Activated naive CD4-positive, alpha-beta T cell treated with anti-CD3 and anti-CD28 coated beads, Interleukin-2, amount 50 U/mL, for 16 hours (primary cell): ENCODE measurements at regions not wholly inside any gene's neighbourhood (a gene's known extent, or its start where the extent isn't known, plus 50 kb on each side); places are given as distances from the start of the nearest gene placed in this dataset.
"Not testable (repeated sequence)": the region's sequence is repeated elsewhere in the genome, so short reads cannot be mapped to it uniquely, and the experiment has no call there.

ENCODE experiments used
- DNase-seq: peaks from one replicate; pipeline ENCODE4 v3.0.0-alpha.2; 2020

DNA sequence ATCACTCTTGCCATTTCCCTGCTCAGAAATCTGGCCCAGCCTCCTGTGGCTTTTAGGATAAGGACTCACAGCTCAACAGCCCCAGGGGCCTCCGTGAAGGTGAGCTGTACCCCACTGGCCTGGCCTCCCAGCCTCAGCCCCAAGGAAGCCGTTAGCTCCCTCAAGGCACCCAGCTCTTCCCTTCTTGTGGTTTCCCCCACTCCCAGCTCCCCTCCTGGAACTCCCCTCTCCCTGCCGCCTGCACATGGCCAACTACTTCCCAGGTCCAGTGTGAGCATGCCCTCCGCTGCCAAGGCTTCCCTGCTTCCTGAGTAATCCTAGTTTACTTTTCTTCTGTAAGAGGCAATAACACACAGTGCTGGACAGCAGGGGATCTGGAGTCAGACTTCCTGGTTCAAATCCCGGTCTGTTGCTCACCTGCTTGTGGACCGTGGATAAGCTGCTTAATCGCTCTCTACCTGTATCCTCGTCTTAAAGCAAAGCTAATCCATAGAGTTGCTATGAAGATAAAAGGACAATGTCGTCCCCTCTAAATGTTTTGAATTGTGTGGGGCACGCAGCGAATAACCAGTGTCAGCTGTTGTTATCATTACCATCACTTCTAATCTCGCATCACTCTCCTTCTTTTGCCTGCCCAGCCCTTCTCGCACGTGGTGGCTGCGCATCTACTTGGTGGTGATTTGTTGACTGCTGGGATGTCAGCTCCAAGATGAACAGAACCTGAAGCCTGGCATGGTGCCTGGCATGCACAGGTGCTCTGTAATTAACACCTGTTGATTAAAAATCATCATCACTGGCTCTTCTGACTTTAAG, 86.6 kb downstream of the C5orf15 start:
- DNase-seq, result no peak

DNA sequence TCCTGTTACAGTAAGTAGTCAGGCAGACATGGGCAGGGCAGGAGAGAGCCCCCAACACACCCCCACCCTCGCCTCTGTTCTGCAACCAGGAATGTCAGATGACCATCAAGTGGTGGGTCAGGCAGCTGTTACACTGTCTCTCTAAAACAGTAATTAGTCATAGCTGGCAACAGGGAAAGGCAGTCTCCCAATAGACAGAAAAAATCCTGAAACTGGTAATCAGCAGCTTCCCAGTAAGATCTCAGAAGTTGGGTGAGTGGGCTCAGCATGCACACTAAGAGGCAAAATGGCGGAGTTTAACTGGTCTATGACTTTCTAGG, 90.2 kb downstream of the C5orf15 start:
- DNase-seq, result no peak

DNA sequence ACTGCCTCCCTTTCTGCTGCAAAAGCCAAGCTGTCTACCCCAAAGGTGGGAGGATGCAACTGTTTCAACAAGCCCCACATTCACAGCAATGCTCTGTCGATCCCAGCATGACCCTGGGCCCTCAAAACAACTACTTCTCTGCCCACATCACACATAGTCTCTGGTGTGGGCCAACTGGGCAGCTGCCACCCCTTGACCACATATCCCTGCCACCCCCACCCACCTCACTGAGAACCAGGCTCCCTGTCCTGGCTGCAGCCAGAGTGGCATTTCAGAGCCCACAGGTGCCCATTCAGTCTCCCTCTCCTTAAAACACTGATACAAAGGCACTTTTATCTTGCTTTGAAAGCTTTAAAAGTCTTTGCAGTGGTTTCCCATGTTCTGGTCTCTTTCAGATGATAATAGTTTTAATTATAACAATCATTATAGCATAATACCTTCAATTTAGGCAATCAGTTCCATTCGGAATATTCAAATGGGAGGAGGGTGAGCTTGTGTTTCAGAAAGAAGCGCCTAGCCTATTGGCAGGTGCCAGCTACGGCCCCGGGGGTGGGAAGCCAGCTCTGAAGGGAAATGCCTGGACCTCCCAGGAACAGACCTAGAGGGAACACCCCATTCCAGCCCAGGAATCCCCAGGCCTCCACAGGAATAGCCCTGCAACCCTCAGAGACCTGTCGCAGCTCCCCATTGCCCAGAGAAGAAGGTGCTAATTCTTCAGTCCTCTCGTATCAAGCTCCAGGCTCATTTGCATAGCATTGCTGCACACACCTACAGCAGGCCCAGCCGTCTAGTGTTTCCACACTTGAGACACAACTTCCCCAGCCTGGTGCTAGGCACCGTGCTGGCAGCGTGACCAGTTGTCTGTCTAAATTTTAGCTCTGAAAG, 90.8 kb downstream of the C5orf15 start:
- DNase-seq, result no peak

DNA sequence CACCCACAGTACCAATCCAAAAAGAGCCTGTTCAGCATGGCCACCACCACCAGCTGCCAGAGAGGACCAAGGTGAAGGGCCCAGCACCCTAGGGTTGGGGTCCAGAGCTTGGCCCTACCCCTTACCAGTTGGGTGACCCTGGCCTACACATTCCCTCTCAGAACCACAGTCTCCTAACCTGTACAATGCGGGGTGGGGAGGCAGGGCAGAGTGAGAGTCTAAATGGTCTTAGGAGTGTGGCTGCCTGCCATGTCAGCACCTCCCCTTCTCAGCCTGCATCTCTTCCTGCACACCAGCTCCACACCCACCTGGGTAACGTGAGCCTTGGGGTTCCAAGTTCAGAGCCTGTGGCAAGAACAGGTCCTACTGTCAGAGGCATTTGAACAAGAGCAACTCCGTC, 92.2 kb downstream of the C5orf15 start:
- DNase-seq, result no peak

DNA sequence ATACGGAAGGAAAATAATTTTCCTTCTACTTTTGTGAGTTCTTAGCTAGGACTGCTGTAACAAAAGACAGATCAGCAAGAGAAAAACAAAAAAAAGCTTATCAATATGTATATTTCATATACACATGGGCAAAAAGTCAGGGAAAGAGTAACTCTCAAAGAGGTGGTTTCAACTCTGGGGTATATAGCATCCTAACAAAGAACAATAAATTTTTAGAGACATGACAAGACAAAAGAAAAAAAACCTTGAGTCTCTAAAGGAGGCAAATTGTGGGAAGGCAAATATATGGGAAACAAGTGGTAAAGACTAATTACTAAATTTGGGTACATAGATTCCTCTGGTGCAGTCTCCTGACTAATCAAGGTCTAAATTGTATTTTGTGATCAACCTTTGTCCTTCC, 93.2 kb downstream of the C5orf15 start:
- DNase-seq, result no peak

DNA sequence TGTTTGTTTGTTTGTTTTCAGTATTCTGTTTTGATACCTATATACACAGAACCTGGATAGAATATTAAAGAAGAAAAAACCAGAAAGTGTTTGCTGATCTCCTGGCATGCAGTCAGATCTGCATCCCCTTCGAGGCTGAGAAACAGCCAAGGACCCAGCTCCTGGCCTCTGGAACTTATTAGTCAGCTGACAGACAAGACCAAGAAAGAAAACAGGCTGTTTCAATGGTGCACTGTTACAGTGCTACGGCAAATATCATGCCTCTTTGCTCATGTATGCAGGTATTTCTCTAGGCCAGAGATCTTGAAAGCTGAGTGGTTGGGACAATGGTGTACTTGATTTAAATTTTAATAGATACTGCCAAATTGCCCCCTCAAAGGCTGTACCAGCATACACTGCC, 95.0 kb downstream of the C5orf15 start:
- DNase-seq, result no peak

DNA sequence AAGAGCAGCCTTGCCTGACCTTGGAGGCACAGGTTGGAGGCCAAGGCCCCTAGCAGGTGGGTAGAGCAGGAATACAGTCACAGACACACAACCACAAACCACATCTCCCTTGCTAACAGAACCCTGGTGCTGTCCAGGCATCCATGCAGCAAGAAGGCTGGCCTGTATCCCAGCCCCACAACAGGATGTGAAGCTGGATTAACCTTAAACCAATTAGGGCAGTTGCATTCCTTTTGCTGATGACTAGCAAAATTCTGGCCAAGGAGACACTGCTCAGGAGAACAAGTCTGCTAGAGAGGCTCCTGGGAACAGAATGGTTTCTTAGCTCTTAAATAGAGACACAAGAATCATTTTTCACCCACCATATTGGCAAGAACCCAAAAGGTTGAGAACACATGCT, 97.8 kb downstream of the C5orf15 start:
- no peak for DNase-seq

DNA sequence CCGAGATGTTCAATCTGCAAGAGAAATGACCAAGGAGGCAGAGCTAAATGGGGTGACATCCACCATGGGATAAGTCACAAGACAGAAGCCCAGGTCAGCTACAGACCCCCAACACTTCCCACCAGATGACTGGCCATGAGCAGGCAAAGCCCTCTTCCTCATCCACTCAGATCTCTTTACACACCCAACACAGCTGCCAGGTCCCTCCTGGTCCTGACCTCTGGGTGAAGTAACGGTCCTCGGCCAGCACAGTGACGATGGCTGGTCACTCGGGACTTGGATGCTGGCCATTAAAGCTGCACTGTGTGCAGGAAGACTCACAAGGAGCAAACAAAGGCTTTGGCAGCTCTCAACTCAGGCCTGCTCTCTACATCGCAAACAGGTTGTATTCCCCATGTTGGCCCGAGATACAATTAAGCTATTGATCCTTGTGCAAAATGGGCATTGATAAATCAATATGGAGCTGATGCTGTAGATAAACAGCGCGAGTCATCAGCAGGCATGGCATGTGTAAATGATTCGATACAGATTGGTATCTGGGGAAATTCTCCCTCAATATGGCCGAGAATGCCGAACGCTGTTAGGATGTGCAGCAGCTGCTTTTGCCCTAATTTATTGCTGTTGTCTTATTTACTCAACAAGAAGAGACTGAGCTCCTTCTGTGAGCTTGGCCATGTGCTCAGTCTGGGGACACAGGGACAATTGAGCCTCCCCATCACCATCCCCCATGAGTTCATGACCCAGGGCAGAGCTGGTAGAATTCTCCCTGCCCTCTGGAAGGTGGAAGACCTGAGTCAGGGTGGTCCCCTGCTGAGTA, 98.7 kb downstream of the C5orf15 start:
- no peak for DNase-seq

DNA sequence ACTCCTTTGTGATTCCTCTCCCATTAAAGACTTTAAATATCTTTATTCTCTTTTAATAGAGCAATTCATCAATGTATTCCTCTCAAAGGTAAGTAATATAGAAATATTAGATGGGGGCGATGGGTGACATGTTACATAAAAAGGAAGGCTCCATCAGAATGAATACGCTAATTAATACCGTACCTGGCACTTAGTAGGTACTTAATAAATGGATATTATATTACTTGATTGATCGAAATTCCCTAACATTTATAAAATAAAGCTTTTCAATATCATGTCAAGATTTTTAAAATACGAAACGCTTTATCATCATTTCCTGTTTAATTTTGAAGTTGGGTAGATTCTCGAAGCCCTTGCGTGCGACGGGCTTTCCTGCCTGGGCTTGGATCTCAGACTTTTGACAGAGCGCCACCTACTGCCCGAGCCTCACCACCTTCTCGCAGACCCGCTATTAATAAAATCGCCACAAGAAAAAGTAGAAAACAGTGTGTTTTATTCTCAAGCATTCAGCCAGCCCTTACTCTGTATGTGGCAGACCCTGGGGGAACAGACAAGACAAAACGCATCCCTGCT, 99.4 kb downstream of the C5orf15 start:
- peak; percentile 84 for DNase-seq

DNA sequence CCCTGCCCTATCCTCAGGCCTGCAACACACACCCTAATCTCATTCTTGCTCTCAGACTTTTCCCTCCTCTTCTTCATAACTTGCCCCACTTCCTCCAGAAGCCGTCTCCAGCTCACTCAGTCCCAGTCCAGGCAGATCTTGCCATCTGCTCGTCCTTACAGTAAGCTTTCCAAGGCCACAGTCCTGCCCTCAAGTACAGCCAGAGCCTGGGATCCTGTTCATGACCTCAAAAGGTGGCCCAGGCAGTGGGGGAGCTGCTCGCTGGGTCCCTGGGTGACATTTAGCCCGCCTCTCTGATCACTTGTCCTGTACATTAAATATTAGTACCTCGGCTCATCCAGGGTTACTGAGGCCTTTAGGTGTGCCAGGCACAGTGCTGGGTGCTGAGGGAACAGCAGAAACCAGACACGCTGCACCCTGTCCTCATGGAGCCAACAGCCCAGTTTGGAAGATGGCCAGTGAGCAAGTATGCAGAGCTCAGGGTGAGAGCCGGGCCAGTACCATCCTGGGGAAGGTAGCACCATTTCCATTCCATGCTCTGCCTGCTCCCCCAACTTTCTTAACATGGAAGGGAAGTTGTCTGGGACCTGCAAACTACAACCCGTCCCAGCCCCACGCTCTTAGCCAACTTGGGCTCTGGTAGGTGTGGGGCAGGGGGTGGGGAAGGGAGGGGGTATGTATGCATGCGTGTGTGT, 100.4 kb downstream of the C5orf15 start:
- no peak for DNase-seq

DNA sequence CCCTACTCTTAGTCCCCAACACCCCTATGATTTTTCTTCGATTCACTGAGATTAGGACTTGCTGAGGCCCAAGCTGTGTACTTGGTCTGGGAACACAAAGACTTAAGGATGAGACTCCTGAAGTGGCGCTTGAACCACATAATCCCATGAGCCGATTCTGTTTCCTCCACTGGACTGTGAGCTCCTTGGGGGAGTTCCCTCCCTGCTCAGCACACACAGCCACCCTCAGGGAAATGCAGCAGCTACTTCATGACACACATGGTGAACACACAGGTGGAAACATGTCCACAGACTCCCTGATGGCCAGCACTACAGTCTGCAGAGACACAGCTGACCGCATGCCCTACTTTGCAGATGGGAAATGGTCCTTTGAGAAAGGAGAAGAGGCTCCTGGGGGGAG, 101.1 kb downstream of the C5orf15 start:
- DNase-seq, result no peak

DNA sequence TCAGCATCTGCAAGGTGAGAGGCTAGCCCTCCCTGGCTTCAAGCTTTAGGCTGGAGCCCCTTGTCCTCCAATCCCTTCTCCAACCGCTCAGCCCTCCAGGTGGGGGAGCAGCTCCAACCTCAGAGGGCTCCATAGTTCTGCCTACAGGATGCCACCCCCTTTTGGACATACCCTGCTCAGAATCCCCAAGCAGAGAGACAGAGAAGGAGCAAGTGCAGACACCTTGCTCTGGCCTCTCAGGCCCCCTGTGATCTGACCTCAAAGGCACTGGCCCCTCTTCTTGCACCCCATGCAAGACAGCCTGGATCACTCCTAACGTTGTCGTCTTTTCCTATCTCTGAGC, 101.6 kb downstream of the C5orf15 start:
- DNase-seq, result no peak

DNA sequence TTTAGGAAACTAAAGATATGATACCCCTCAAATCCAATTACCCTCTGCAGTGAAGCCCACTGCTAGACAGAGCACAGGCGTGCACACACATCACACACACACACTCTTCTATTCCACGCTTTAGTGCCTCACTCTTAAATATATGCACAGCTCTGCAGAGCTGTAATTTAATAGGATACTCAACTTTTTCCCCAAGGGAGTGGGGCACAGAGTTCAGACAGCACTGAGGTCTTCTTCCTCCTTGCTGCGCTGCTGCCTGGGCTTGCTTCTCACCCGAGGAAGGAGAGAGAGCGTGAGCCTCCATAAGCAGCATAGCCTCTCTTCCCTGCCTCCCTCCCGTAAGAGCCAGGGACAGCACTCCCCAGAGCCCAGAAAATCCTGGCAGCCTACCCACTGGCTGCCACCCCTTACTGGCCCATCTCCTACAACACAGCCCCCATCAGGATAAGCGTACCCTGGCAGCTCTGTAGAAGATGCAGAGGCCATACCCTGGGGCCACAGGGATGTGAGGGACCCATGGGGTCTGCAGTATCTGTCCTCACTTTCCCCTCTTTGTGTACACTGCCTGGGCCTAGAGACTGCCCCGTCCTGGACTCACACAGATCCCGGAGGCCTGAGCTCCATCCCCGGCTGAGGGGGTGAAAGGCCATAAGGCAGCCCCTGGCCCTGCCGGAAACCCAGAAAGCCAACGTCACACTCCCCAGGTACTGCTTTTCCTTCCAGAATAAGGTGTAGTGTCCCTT, 102.1 kb downstream of the C5orf15 start:
- no peak for DNase-seq

DNA sequence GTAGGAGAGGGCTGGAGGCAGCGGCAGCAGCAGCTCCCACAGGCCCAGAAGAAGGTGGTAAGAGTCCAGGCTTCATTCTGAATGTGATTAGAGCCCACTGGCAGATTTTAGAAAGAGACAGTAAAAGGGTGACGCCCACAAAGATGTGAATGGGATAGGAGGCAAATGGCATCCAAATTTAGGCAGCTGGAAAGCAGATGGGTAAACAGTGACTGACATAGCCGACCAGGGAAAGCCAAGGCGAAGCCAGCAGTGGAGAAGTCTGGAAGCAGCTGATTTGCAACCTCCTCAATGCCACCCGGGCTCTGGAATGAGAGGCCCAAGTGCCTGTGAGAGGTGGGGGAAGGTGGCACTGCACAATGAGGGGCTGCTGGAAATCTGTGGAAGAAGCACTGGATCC, 103.3 kb downstream of the C5orf15 start:
- no peak for DNase-seq

DNA sequence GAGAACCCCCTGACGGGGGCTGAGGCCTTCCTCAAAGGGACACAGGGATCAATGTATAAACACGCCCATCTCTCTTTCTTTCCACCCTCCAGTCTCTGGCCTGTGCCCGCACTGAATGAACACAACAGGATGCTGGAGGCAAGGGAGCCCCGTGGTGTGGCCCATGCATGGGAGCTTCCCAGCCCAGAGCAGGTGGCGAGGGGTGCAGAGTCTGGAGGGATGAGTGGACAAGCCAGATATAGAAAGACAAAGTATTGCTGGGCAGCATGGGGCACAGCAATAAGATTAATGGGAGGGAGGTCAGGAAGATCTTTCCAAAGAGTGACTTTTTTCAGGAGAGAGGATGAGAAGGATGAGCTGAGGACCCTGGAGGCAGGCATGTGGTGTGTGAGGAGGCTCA, 103.7 kb downstream of the C5orf15 start:
- no peak for DNase-seq

DNA sequence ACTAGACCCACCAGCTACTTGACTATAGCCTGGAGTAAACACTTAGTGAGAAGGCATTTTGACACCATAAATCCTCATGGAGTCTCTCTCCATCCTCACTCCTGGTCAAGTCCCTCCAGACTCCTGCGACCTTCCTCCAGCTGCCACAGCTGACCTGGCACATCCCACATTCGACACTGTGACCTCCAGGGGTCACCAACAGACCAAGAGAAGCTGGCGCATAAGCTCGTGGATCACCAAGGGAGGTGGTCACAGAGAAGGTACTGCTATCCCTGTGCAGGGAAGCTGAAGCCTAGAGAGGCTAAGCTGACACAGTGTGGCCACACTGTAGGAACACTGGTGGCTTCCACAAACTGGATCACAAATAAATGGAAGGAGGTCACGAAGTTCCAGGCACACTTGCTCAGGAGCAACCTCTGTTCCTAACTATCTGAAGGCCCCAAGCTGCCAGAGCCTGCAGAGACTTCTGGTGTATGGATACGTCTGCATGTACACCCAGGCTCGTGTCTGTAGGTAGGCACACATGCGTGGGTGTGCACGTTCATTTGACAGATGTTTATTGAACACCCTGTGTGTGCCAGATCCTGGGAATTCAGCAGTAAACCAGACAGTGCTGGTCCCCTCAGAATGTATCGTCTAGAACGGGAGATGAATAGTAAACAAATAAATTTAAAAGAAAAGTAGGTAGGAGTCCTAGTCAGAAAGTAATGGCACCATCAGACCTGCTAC, 104.4 kb downstream of the C5orf15 start:
- DNase-seq, result no peak

DNA sequence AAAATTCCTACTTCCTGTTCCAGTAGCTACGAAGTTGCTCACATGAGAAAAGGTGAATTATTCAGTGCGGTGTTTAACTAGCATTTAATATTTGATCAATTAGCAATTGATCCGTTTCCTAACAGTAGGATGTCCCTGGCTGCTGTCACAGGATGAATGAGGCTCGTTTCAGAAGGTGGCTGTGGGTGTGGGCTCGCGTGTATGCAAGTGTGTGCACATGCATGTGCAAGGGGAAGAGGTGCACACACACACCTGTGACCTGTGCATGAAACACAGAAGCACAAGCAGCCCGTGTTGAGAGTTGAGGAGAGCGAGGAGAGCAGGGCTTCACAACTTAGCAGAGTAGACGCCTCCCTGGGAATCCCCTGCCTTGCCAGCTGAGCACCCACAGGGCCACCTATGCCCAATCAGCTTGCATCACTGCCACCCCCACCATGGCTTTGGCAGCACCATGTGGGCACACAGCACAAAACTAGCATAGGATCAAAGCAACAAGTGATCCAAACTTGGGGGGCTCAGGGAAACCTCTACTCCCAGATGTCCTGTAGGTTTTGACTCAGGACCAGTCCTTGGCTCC, 107.2 kb downstream of the C5orf15 start:
- peak; percentile 30 for DNase-seq

DNA sequence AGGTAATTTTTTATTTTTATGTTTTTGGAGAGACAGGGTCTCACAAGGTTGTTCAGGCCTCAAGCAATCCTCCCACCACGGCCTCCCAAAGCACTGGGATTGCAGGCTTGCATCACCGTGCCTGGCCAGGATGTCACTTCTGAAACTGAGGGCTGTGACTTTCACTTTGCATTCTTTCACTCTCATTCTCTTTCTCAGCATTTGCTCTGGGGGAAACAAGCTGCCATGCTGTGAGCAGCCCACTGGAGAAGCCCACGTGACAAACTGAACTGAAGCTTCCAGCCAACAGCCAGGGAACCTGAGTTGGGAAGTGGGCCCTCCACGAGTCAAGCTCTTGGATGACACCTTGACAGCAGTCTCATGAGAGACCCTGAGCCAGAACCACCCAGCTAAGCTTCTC, 109.4 kb downstream of the C5orf15 start:
- DNase-seq, result no peak

DNA sequence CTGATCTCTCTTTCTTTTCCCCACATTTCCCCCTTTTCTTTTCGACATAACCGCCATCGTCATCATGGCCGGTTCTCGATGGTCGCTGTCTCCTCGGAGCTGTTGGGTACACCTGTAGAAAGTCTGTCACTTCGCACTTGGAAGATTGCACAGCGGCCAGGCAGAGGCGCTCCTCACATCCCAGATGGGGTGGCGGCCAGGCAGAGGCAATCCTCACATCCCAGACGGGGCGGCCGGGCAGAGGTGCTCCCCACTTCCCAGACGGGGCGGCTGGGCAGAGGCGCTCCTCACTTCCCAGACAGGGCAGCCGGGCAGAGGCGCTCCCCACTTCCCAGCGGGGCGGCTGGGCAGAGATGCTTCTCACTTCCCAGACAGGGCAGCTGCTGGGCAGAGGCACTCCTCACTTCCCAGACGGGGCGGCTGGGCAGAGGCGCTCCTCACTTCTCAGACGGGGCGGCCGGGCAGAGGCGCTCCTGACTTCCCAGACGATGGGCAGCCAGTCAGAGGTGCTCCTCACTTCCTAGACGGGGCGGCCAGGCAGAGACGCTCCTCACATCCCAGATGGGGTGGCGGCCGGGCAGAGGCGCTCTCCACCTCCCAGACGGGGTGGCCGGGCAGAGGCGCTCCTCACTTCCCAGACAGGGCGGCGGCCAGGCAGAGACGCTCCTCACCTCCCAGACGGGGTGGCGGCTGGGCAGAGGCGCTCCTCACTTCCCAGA, 110.7 kb downstream of the C5orf15 start:
- not testable (repeated sequence) for DNase-seq

DNA sequence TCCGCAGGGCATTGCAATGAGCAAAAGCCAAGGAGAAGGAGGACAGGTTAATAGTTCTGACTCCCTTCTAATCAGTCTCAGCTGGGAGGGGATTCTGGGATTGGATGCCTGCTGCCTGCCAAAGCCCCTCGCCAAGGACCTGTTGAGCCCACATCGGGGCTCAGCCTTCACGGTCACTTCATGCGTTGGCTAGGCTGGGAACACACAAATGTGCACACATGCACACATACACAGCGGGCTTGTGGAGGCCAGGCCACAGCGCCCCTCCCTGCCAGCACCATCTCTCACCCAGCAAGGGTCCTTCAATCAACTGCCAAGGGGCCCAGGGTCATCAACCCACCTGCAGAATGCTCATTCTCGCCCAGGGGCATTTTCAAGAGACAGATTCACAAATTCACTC, 113.9 kb downstream of the C5orf15 start:
- DNase-seq, result no peak
